Left ventricle myocardium superior (tissue), 1 donor: ENCODE measurements at regions not wholly inside any gene's neighbourhood (a gene's known extent, or its start where the extent isn't known, plus 50 kb on each side); places are given as distances from the start of the nearest gene placed in this dataset.
"Not testable (repeated sequence)": the region's sequence is repeated elsewhere in the genome, so short reads cannot be mapped to it uniquely, and the experiment has no call there.

Source experiments
- ATAC-seq: fragments of 200-7000 bp; cut with Tn5 transposase; one replicate; pipeline ENCODE4 v1.9.1; 2020; ENCODE audit warnings: mild to moderate bottlenecking, moderate library complexity
- DNase-seq: peaks from one replicate; pipeline ENCODE4 v3.0.0-alpha.2; 2020
- intact Hi-C: fragments of 100-400 bp; cut with micrococcal nuclease; formaldehyde crosslinking; loops from one replicate; pipeline ENCODE4 v1.11.0; 2022
- donor health status: DM: no; HTN: yes; CAD: no; lungs with severe emphysema.

- ATAC-seq: no peak
- intact Hi-C loops: loop anchor here (10.0 kb wide), 1 partner anchor 243 kb away; no protein-coding TSS in a partner anchor
- no peak for DNase-seq
Measured at GRCh38 chr3:106821801-106822200, 555.4 kb upstream of the CCDC54 start.

DNA sequence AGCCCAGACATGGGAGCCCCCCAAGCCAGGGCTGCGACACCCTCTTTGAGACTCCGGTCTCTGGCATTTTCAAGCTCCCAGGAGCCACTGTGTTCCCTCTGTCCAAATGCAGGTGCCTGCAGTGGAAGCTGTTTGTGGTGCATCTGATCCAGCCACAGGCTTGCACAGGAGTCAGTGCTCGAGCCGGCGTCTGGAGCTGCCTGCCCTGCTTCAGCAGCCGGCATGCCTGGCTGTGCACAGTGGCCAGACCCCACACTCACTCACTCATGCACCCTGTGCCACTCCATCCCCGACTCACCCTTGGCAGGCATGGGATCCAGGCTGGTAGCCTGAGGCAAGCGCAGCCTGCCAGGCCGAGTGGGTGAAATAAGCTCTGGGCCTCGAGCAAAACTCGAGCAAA lies 555.0 kb upstream of the CCDC54 start:
- DNase-seq (no peak), ATAC-seq (no peak)
- intact Hi-C loops: loop anchor here (10.0 kb wide), 1 partner anchor 243 kb away; no protein-coding TSS in a partner anchor

- DNase-seq (no peak), ATAC-seq (no peak)
- intact Hi-C loops: loop anchor here (10.0 kb wide), 1 partner anchor 241 kb away; no protein-coding TSS in a partner anchor
Measured at GRCh38 chr3:106823701-106824100, 553.5 kb upstream of the CCDC54 start.

DNA sequence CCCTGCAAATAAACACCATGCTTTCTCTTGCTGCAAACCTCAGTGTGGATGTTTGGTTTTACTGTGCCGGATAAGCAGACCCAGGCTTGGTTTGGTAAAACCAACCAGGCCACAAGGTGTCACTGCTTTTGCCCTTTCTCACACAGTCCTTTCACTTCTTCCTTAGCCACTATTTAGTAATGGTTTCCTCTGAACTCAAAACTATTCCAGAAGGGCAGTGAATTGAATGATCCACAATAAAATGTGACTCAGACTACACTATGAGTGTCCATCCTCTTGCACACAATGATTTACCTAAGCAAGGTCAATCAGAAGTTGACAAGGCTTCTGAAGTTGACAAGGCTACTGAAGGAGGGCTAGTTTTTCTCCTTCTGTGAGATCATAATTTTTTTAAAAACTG lies 552.4 kb upstream of the CCDC54 start:
- peak; percentile 88 for ATAC-seq
- no peak for DNase-seq
- intact Hi-C loops: loop anchor here (10.0 kb wide), 1 partner anchor 240 kb away; no protein-coding TSS in a partner anchor

DNA sequence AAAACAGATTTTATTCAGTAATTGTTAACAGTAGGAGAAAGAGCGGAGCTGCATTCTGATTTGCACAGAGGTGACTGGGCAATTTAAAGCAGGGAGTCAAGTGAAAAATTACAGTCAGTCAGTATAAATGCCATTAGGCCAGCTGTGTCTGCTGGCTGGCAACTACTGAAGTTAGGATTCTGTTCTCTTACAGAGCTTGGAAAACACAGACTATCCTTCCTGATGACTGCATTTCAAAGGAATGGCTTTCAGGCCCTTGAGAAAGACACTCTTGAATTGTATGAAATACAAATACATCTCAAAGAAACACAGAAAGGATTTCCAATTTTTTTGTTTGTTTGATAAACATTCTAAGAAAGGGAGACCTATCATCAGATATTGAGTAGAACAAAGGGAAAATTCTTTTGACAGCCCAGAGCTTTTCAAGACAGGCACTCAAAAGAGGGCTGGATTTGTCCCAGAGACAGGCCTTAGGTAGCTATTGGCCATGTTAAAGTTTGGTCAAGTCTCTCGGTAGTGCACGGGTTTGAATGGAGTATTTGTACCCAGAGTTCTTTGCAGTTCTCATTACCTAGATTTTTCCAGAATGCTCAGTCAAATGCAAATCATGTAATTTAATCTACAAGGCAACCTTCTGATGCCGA lies 551.2 kb upstream of the CCDC54 start:
- intact Hi-C loops: loop anchor here (10.0 kb wide), 1 partner anchor 239 kb away; no protein-coding TSS in a partner anchor
- DNase-seq (no peak), ATAC-seq (peak; percentile 86)

- ATAC-seq (no peak), DNase-seq (no peak)
- intact Hi-C loops: loop anchor here (10.0 kb wide), 1 partner anchor 238 kb away; no protein-coding TSS in a partner anchor
Measured at GRCh38 chr3:106826791-106827311, 550.4 kb upstream of the CCDC54 start.

GRCh38 chr3:106827515-106828213 lies 549.6 kb upstream of the CCDC54 start:
- DNase-seq (no peak), ATAC-seq (no peak)
- intact Hi-C loops: loop anchor here (10.0 kb wide), 1 partner anchor 237 kb away; no protein-coding TSS in a partner anchor

DNA sequence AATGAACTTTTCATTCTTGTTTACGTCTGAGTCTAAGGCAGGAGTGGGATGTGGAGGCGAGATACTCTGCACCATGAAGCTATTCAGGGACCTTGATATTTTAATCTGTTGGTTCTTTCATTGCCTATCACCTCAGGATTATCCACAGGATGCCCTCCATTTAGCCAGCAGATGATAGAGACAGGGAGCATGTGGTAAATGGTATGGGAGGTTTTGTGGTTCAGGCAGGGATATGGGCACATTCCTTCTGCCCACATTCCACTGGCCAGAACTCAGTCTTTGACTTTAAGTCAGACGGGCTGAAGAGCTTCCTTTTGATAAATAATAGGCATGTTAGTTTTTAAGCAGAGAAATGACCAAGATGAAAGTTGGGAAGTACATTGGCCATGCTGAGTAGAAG lies 548.0 kb upstream of the CCDC54 start:
- ATAC-seq (no peak), DNase-seq (no peak)
- intact Hi-C loops: loop anchor here (10.0 kb wide), 1 partner anchor 236 kb away; no protein-coding TSS in a partner anchor

GRCh38 chr3:106830334-106830733 lies 546.9 kb upstream of the CCDC54 start:
- no peak for DNase-seq
- no peak for ATAC-seq

DNA sequence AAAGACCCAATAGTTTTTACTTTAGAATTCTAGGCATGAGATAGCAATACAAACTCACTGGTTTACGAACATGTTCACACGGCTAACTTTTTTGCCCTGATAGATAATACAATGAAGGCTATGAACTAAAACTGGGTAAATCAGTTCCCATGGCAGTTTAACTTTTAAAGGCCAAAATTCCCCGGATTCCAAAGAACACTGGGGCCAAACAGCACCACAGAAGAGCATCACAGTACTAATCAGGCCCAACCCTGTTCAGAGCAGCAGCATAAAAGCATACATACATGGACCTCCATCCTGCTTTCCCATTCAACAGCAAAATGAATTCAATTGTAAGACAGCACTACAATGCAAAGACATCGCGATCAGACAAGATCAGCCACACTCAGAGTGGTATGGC lies 540.3 kb upstream of the CCDC54 start:
- ATAC-seq (no peak), DNase-seq (no peak)
- intact Hi-C loops: no loop called here

More at GRCh38 chr3:106830334-106830733, 546.9 kb upstream of the CCDC54 start:
- intact Hi-C loops: no loop called here

DNA sequence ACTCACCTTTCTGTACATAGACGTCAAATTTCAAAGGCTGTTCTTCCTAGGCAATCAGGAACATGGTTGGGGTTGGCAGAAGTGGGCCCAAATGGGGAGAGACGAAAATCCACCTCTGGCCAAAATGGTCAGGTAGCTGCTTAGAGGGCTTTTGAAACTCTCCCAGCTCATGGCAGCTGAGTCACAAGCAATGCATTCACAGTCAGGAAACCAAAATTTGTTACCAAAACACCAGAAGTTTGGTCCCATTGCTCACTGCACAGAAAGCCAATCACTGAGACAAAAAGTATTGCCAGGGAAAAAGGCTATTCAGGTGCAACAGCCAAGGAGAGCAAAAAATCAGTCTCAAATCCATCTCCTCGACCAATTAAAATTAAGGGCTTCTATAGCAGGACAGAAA lies 539.6 kb upstream of the CCDC54 start:
- intact Hi-C loops: no loop called here
- DNase-seq (no peak), ATAC-seq (no peak)

DNA sequence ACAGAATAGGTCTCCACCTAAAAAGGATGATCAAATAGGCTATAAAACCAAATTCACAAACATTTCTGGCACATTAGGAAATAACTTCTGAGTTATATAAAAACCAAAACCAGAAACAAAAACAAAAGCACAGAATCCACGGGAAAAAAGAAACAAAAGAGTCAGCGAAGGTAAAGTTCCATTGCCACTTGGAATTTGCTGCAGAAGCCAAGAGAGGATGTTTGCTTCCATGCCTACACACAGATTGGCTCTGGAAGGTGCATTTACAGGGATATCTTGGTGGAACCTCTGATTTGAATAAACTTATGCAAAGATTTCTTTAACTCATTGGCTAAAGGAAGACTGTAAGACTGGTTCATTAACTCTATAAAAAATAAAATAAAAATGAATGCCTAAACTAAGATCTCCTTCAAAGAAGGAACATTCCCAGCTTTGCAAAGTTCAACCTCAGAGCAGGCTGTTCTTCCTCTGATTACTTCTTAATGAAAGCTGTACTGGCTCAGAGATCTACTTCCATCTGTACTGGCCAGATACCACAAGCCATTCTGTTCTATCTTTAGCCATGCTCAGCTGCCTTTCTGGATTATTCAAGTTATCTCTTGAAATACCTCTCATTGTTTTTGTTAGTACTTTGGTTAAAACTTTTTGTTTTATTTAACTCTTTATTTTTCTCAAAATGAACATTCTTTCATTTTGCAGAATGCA lies 537.5 kb upstream of the CCDC54 start:
- intact Hi-C loops: no loop called here
- no peak for DNase-seq
- ATAC-seq: peak; percentile 81

GRCh38 chr3:106840319-106840718 lies 536.9 kb upstream of the CCDC54 start:
- ATAC-seq (no peak), DNase-seq (no peak)
- intact Hi-C loops: no loop called here

GRCh38 chr3:106842151-106842550 lies 535.1 kb upstream of the CCDC54 start:
- DNase-seq: no peak
- intact Hi-C loops: no loop called here
- no peak for ATAC-seq

DNA sequence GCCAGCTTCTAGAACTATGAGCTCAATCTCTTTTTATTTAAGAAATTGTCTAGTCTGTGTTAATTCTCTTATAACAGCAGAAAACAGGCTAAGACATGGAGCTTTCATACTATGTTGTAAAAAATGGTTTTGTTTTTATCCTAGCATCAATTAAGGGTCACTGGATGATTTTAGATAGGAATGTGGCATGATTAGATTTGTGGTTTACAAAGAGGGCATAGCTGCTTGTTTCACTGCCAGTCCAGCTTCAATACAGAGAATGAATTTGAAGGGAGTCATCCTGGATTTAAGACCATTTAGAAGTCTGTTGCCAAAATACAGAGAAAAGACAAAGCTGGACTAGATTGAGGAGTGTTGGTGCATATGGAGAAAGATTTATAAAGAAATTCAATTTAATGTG lies 532.6 kb upstream of the CCDC54 start:
- intact Hi-C loops: no loop called here
- DNase-seq (no peak), ATAC-seq (no peak)

DNA sequence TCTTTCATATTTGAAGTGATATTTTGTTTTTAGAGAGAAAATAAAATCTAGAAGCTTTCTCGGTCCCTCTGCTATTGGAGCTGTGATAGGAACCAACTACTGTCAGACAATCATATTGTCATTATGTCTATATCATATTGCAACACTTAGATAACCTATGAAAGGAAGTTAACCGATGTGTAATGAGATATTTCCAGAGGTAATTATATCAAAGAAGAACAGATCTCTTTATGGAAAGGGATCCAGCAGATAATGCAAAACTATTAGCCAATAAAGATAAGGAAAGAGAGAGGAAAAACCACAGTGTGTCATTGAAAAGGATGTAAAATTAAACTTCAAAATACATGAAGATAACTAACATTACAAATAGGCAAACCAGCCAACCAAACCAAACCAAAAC lies 529.1 kb upstream of the CCDC54 start:
- intact Hi-C loops: no loop called here
- DNase-seq: no peak
- ATAC-seq: no peak

DNA sequence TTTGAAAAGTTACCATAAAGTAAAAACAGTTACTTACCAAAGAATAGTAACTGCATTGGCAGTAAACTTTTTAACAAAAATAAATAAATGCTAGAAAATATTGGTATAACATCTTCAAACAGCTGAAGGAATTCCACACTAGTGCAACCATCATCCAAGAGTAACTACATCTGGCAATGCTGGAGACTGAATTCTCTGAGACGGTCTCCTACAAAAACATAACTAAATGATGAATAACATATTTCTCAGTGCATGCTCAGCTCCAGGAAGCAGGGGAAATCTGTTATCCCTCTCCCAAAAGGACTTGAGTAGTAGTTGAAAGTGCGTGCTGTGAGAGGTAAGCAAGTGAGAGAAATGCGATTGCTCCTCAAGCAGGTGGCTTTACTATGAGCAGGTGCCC lies 526.8 kb upstream of the CCDC54 start:
- intact Hi-C loops: no loop called here
- peak; percentile 68 for ATAC-seq

GRCh38 chr3:106858321-106858720 lies 518.9 kb upstream of the CCDC54 start:
- DNase-seq, intact Hi-C loops, ATAC-seq: not testable (repeated sequence)

More for the DNA sequence above, 526.8 kb upstream of the CCDC54 start:
- no peak for DNase-seq

DNA sequence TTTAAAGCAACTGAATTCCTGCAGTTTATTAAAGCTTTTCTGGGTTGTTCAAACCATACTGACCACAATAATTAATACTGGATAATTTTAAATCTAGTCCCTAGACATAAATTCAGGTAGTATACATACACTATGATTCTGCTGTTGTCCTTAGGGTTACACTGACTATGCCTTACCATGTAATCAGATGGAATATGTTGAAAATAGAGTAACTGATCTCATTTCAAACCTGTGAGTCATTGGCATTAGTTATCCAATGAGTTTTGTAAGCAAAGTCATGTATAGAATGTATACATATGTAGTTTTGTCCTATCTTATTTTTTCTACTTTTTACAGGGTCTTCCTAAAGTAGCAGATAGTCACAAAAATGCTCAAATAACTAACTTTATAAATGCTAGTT lies 517.1 kb upstream of the CCDC54 start:
- intact Hi-C loops: loop anchor here (10.0 kb wide), 1 partner anchor 525 kb away; no protein-coding TSS in a partner anchor
- ATAC-seq (no peak), DNase-seq (no peak)
